ENCODE measurements at regions not wholly inside any gene's neighbourhood (a gene's known extent, or its start where the extent isn't known, plus 50 kb on each side); places are given as distances from the start of the nearest gene placed in this dataset.

DNA sequence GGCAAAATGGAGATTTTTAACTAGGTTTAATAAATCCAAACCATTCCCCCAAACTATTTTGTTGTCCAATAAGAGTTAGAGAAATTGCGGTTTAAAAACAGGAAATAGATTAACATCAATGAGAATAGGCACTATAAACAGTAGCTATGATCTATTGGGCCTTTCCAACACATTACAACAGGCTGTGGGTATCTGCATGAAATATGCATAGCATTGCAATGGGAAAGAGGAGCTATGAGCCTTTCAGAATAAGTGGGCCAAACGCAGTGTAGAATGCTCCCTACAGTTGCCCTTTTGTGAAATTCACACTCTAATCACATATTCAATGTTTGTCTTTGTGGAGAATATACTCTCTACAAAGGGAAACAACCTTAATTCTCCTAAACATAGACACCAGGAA, 305.5 kb upstream of the PRMT6 start:
- TF ChIP-seq, protein P1, sequence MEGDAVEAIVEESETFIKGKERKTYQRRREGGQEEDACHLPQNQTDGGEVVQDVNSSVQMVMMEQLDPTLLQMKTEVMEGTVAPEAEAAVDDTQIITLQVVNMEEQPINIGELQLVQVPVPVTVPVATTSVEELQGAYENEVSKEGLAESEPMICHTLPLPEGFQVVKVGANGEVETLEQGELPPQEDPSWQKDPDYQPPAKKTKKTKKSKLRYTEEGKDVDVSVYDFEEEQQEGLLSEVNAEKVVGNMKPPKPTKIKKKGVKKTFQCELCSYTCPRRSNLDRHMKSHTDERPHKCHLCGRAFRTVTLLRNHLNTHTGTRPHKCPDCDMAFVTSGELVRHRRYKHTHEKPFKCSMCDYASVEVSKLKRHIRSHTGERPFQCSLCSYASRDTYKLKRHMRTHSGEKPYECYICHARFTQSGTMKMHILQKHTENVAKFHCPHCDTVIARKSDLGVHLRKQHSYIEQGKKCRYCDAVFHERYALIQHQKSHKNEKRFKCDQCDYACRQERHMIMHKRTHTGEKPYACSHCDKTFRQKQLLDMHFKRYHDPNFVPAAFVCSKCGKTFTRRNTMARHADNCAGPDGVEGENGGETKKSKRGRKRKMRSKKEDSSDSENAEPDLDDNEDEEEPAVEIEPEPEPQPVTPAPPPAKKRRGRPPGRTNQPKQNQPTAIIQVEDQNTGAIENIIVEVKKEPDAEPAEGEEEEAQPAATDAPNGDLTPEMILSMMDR (IDR thresholded peaks at IDR 0.05; ENCODE audit: low read depth, low read length), result no peak
- TF ChIP-seq EZH2phosphoT487 (IDR thresholded peaks at IDR 0.05; ENCODE audit: low read depth), result no peak

All from OCI-LY3 (cell line).